ENCODE measurements at regions not wholly inside any gene's neighbourhood (a gene's known extent, or its start where the extent isn't known, plus 50 kb on each side); places are given as distances from the start of the nearest gene placed in this dataset.
"Not testable (repeated sequence)": the region's sequence is repeated elsewhere in the genome, so short reads cannot be mapped to it uniquely, and the experiment has no call there.

- Mint-ChIP-seq H3K36me3 (ENCODE audit: low read depth) (no peaks in the 10 kb centered on the region), H3K27ac (no peak overlapping the region), H3K4me1 (ENCODE audit: low read depth) (no peaks in the 10 kb centered on the region), H3K9me3 (no peaks in the 10 kb centered on the region), H3K27me3 (ENCODE audit: low read depth) (peaks cover 43% of the 10 kb centered on the region), H3K4me3 (no peak overlapping the region)
These were observed 149.1 kb downstream of the FCRL5 start for GRCh38 chr1:157403203-157403602.

- Mint-ChIP-seq H3K27me3 (ENCODE audit: low read depth) (peaks cover 45% of the 10 kb centered on the region), H3K4me1 (ENCODE audit: low read depth) (no peaks in the 10 kb centered on the region), H3K4me3 (no peak overlapping the region), H3K27ac (no peak overlapping the region), H3K9me3 (no peaks in the 10 kb centered on the region), H3K36me3 (ENCODE audit: low read depth) (no peaks in the 10 kb centered on the region)
These were observed 151.5 kb downstream of the FCRL5 start for GRCh38 chr1:157400766-157401165.

GRCh38 chr1:157399984-157400382 lies 152.3 kb downstream of the FCRL5 start:
- Mint-ChIP-seq H3K27ac (no peak overlapping the region), H3K4me1 (ENCODE audit: low read depth) (no peaks in the 10 kb centered on the region), H3K36me3 (ENCODE audit: low read depth) (no peaks in the 10 kb centered on the region), H3K9me3 (no peaks in the 10 kb centered on the region), H3K4me3 (no peak overlapping the region), H3K27me3 (ENCODE audit: low read depth) (peaks cover 50% of the 10 kb centered on the region)

GRCh38 chr1:157399343-157399983 lies 152.9 kb downstream of the FCRL5 start:
- Mint-ChIP-seq H3K36me3 (ENCODE audit: low read depth) (no peaks in the 10 kb centered on the region), H3K4me3 (no peak overlapping the region), H3K4me1 (ENCODE audit: low read depth) (no peaks in the 10 kb centered on the region), H3K27me3 (ENCODE audit: low read depth) (peaks cover 48% of the 10 kb centered on the region), H3K27ac (no peak overlapping the region), H3K9me3 (no peaks in the 10 kb centered on the region)

GRCh38 chr1:157390651-157391050 lies 161.7 kb downstream of the FCRL5 start:
- Mint-ChIP-seq H3K27ac (no peak overlapping the region), H3K9me3 (no peaks in the 10 kb centered on the region), H3K36me3 (ENCODE audit: low read depth) (no peaks in the 10 kb centered on the region), H3K4me3 (no peak overlapping the region), H3K27me3 (ENCODE audit: low read depth) (peaks cover 37% of the 10 kb centered on the region), H3K4me1 (ENCODE audit: low read depth) (no peaks in the 10 kb centered on the region)

GRCh38 chr1:157388057-157388456 lies 164.3 kb downstream of the FCRL5 start:
- no peaks in the 10 kb centered on the region for H3K4me1 Mint-ChIP-seq (ENCODE audit: low read depth)
- H3K9me3 Mint-ChIP-seq = no peaks in the 10 kb centered on the region
- H3K27me3 Mint-ChIP-seq (ENCODE audit: low read depth) = peaks cover 22% of the 10 kb centered on the region
- H3K27ac Mint-ChIP-seq = no peak overlapping the region
- no peak overlapping the region for H3K4me3 Mint-ChIP-seq
- H3K36me3 Mint-ChIP-seq (ENCODE audit: low read depth) = no peaks in the 10 kb centered on the region

GRCh38 chr1:157384258-157384657 lies 168.1 kb downstream of the FCRL5 start:
- Mint-ChIP-seq H3K9me3 (no peaks in the 10 kb centered on the region), H3K4me1 (ENCODE audit: low read depth) (no peaks in the 10 kb centered on the region), H3K27me3 (ENCODE audit: low read depth) (peaks cover 11% of the 10 kb centered on the region), H3K27ac (no peak overlapping the region), H3K36me3 (ENCODE audit: low read depth) (no peaks in the 10 kb centered on the region), H3K4me3 (no peak overlapping the region)

- no peaks in the 10 kb centered on the region for H3K4me1 Mint-ChIP-seq (ENCODE audit: low read depth)
- H3K27ac Mint-ChIP-seq = no peak overlapping the region
- H3K36me3 Mint-ChIP-seq (ENCODE audit: low read depth) = no peaks in the 10 kb centered on the region
- H3K27me3 Mint-ChIP-seq (ENCODE audit: low read depth) = peaks cover 5% of the 10 kb centered on the region
- H3K4me3 Mint-ChIP-seq = no peak overlapping the region
- H3K9me3 Mint-ChIP-seq = no peaks in the 10 kb centered on the region
These were observed 170.0 kb downstream of the FCRL5 start for GRCh38 chr1:157382351-157382750.

GRCh38 chr1:157380523-157380922 lies 171.8 kb downstream of the FCRL5 start:
- Mint-ChIP-seq H3K9me3 (no peaks in the 10 kb centered on the region), H3K36me3 (ENCODE audit: low read depth) (no peaks in the 10 kb centered on the region)

GRCh38 chr1:157377280-157377713 lies 175.0 kb downstream of the FCRL5 start:
- H3K36me3 Mint-ChIP-seq (ENCODE audit: low read depth); H3K4me1 Mint-ChIP-seq (ENCODE audit: low read depth); H3K27me3 Mint-ChIP-seq (ENCODE audit: low read depth); H3K27ac Mint-ChIP-seq; H3K4me3 Mint-ChIP-seq; H3K9me3 Mint-ChIP-seq: not testable (repeated sequence)

More at GRCh38 chr1:157380523-157380922, 171.8 kb downstream of the FCRL5 start:
- H3K27ac Mint-ChIP-seq = no peak overlapping the region
- peaks cover 6% of the 10 kb centered on the region for H3K27me3 Mint-ChIP-seq (ENCODE audit: low read depth)
- H3K4me3 Mint-ChIP-seq = no peak overlapping the region
- no peaks in the 10 kb centered on the region for H3K4me1 Mint-ChIP-seq (ENCODE audit: low read depth)

- no peaks in the 10 kb centered on the region for H3K9me3 Mint-ChIP-seq
- no peaks in the 10 kb centered on the region for H3K4me1 Mint-ChIP-seq (ENCODE audit: low read depth)
- no peak overlapping the region for H3K27ac Mint-ChIP-seq
- H3K27me3 Mint-ChIP-seq (ENCODE audit: low read depth) = peaks cover 11% of the 10 kb centered on the region
- H3K36me3 Mint-ChIP-seq (ENCODE audit: low read depth) = no peaks in the 10 kb centered on the region
- H3K4me3 Mint-ChIP-seq = no peak overlapping the region
These were observed 175.6 kb downstream of the FCRL5 start for GRCh38 chr1:157376681-157377080.

- not testable (repeated sequence) for H3K4me3 Mint-ChIP-seq; H3K27ac Mint-ChIP-seq; H3K9me3 Mint-ChIP-seq; H3K36me3 Mint-ChIP-seq (ENCODE audit: low read depth); H3K4me1 Mint-ChIP-seq (ENCODE audit: low read depth)
- H3K27me3 Mint-ChIP-seq (ENCODE audit: low read depth) = peaks cover 24% of the 10 kb centered on the region
These were observed 180.0 kb downstream of the FCRL5 start for GRCh38 chr1:157372311-157372710.

- Mint-ChIP-seq H3K4me3 (no peak overlapping the region), H3K4me1 (ENCODE audit: low read depth) (no peaks in the 10 kb centered on the region), H3K9me3 (no peaks in the 10 kb centered on the region), H3K36me3 (ENCODE audit: low read depth) (no peaks in the 10 kb centered on the region), H3K27me3 (ENCODE audit: low read depth) (peaks cover 24% of the 10 kb centered on the region), H3K27ac (no peak overlapping the region)
These were observed 180.5 kb downstream of the FCRL5 start for GRCh38 chr1:157371826-157372225.

- Mint-ChIP-seq H3K27me3 (ENCODE audit: low read depth) (peaks cover 24% of the 10 kb centered on the region), H3K27ac (no peak overlapping the region), H3K4me3 (no peak overlapping the region), H3K4me1 (ENCODE audit: low read depth) (no peaks in the 10 kb centered on the region), H3K36me3 (ENCODE audit: low read depth) (no peaks in the 10 kb centered on the region), H3K9me3 (no peaks in the 10 kb centered on the region)
These were observed 181.1 kb downstream of the FCRL5 start for GRCh38 chr1:157371221-157371620.

- H3K4me3 Mint-ChIP-seq = no peak overlapping the region
- no peak overlapping the region for H3K27ac Mint-ChIP-seq
- H3K27me3 Mint-ChIP-seq (ENCODE audit: low read depth) = peaks cover 20% of the 10 kb centered on the region
- H3K9me3 Mint-ChIP-seq = no peaks in the 10 kb centered on the region
- no peaks in the 10 kb centered on the region for H3K4me1 Mint-ChIP-seq (ENCODE audit: low read depth)
- no peaks in the 10 kb centered on the region for H3K36me3 Mint-ChIP-seq (ENCODE audit: low read depth)
These were observed 181.6 kb downstream of the FCRL5 start for GRCh38 chr1:157370698-157371097.
